GM12878 (cell line): ENCODE measurements at regions not wholly inside any gene's neighbourhood (a gene's known extent, or its start where the extent isn't known, plus 50 kb on each side); places are given as distances from the start of the nearest gene placed in this dataset.

Source experiments
- ATF3 ChIP-seq: IDR thresholded peaks from 2 replicates; pipeline ENCODE4 v1.6.1; 2011; ENCODE audit warnings: low read depth, mild to moderate bottlenecking, low read length, moderate library complexity, borderline replicate concordance; ENCODE audit errors: extremely low read depth
- CBX5 ChIP-seq: sonication (generic); IDR thresholded peaks from 2 replicates; pipeline ENCODE4 v1.6.1; 2016; ENCODE audit warnings: low read depth, moderate library complexity, mild to moderate bottlenecking, inconsistent platforms
- CUX1 ChIP-seq: IDR thresholded peaks from 2 replicates; pipeline ENCODE4 v1.6.1; 2012; ENCODE audit warnings: improper control_type of control experiment, low read depth, low read length; ENCODE audit not compliant: insufficient replicate concordance
- HDAC6 ChIP-seq: fragments of 200-600 bp; sonication (generic); IDR thresholded peaks from one replicate; pipeline ENCODE4 v1.8.0; 2017; ENCODE audit warnings: antibody characterized with exemption; ENCODE audit not compliant: unreplicated experiment
- LARP7 ChIP-seq: fragments of 450-650 bp; IDR thresholded peaks from 2 replicates; pipeline ENCODE4 v1.6.1; 2017; ENCODE audit warnings: mild to moderate bottlenecking
- MLLT1 ChIP-seq: fragments of 450-650 bp; IDR thresholded peaks from 2 replicates; pipeline ENCODE4 v1.6.1; 2016; ENCODE audit warnings: mild to moderate bottlenecking
- NR2C1 ChIP-seq: fragments of 450-650 bp; IDR thresholded peaks from 2 replicates; pipeline ENCODE4 v1.6.1; 2017; ENCODE audit warnings: antibody characterized with exemption, mild to moderate bottlenecking, moderate library complexity
- PRDM15 ChIP-seq: fragments of 450-650 bp; formaldehyde crosslinking; IDR thresholded peaks from 2 replicates; pipeline ENCODE4 v1.4.0; 2020; ENCODE audit warnings: mild to moderate bottlenecking, moderate library complexity
- SREBF1 ChIP-seq: IDR thresholded peaks from 2 replicates; pipeline ENCODE4 v1.6.1; 2012; ENCODE audit warnings: mild to moderate bottlenecking, low read length
- USF1 ChIP-seq: IDR thresholded peaks from 2 replicates; pipeline ENCODE4 v1.6.1; 2011; ENCODE audit warnings: borderline replicate concordance, low read depth, mild to moderate bottlenecking, moderate library complexity, mixed read lengths, low read length; ENCODE audit not compliant: insufficient read depth; ENCODE audit errors: extremely low read length
- ZBTB40 ChIP-seq: fragments of 450-650 bp; IDR thresholded peaks from 2 replicates; pipeline ENCODE4 v1.6.1; 2016; ENCODE audit warnings: mild to moderate bottlenecking, moderate library complexity, borderline replicate concordance
- ZSCAN29 ChIP-seq: fragments of 450-650 bp; IDR thresholded peaks from 2 replicates; pipeline ENCODE4 v1.6.1; 2017; ENCODE audit warnings: mild to moderate bottlenecking, moderate library complexity

GRCh38 chr10:7471720-7472367 lies 61.0 kb upstream of the SFMBT2 start (continued):
- TF ChIP-seq PRDM15 (CRISPR knock-in tag) (no peak), LARP7 (no peak; the same call in 1 of the 2 replicates), ZBTB40 (peak; percentile 31; the same call in 1 of the 2 replicates), USF1 (peak; percentile 79), SREBF1 (no peak), ATF3 (0 out of 2 replicates have a peak, but pooled peaks have one; percentile 48), NR2C1 (no peak), ZSCAN29 (no peak), CUX1 (no peak), CBX5 (peak; percentile 93), HDAC6 (no peak), MLLT1 (peak; percentile 90; the same call in 1 of the 2 replicates)
